H9 (cell line): ENCODE measurements at regions not wholly inside any gene's neighbourhood (a gene's known extent, or its start where the extent isn't known, plus 50 kb on each side); places are given as distances from the start of the nearest gene placed in this dataset.
A peak's percentile ranks its signal among the peaks of the same experiment; 100 is the strongest.

Source experiments
- DNase-seq: peaks from one replicate; pipeline ENCODE4 v3.0.0-alpha.2; 2017
- H2AFZ ChIP-seq: one replicate; pipeline ENCODE4 v1.6.1; 2013; ENCODE audit warnings: mild to moderate bottlenecking, low read length, control low read depth, moderate library complexity
- H2AK5ac ChIP-seq: 2 replicates; pipeline ENCODE4 v1.6.1; 2013; ENCODE audit warnings: low read length, control low read depth, mixed read lengths; ENCODE audit not compliant: insufficient read length
- H2BK120ac ChIP-seq: one replicate; pipeline ENCODE4 v1.6.1; 2013; ENCODE audit warnings: low read depth, mild to moderate bottlenecking, low read length, control low read depth, inconsistent platforms; ENCODE audit not compliant: poor library complexity, severe bottlenecking
- H2BK12ac ChIP-seq: 2 replicates; pipeline ENCODE4 v1.6.1; 2013; ENCODE audit warnings: low read length, control low read depth, mixed read lengths, low read depth; ENCODE audit not compliant: insufficient read length
- H2BK15ac ChIP-seq: 2 replicates; pipeline ENCODE4 v1.6.1; 2013; ENCODE audit warnings: low read depth, low read length, control low read depth
- H2BK20ac ChIP-seq: one replicate; pipeline ENCODE4 v1.6.1; 2013; ENCODE audit warnings: low read depth, mild to moderate bottlenecking, low read length, control low read depth, inconsistent platforms; ENCODE audit not compliant: poor library complexity, severe bottlenecking
- H2BK5ac ChIP-seq: 2 replicates; pipeline ENCODE4 v1.6.1; 2013; ENCODE audit warnings: low read length, control low read depth, mixed read lengths; ENCODE audit not compliant: insufficient read length
- H3K14ac ChIP-seq: 2 replicates; pipeline ENCODE4 v1.6.1; 2013; ENCODE audit warnings: low read length, control low read depth; ENCODE audit not compliant: insufficient read depth
- H3K18ac ChIP-seq: 2 replicates; pipeline ENCODE4 v1.6.1; 2013; ENCODE audit warnings: low read depth, mild to moderate bottlenecking, mixed read lengths, low read length, control low read depth; ENCODE audit not compliant: insufficient read length
- H3K23ac ChIP-seq: 2 replicates; pipeline ENCODE4 v1.6.1; 2013; ENCODE audit warnings: low read length, control low read depth, mixed read lengths, low read depth; ENCODE audit not compliant: insufficient read length
- H3K23me2 ChIP-seq: 2 replicates; pipeline ENCODE4 v1.6.1; 2013; ENCODE audit warnings: low read depth, mild to moderate bottlenecking, mixed read lengths, low read length, control low read depth; ENCODE audit not compliant: insufficient read length, poor library complexity, severe bottlenecking
- H3K27ac ChIP-seq: 2 replicates; pipeline ENCODE4 v1.5.1; 2013; ENCODE audit warnings: low read length, control low read depth, mixed read lengths, low read depth; ENCODE audit not compliant: insufficient read length
- H3K27me3 ChIP-seq: 2 replicates; pipeline ENCODE4 v1.6.1; 2013; ENCODE audit warnings: low read length, control low read depth, inconsistent platforms; ENCODE audit not compliant: insufficient read depth
- H3K4ac ChIP-seq: 2 replicates; pipeline ENCODE4 v1.6.1; 2013; ENCODE audit warnings: low read depth, mild to moderate bottlenecking, control low read depth, inconsistent platforms, low read length, moderate library complexity
- H3K4me1 ChIP-seq: 2 replicates; pipeline ENCODE4 v1.6.1; 2013; ENCODE audit warnings: low read length, control low read depth, inconsistent platforms; ENCODE audit not compliant: insufficient read depth
- H3K4me2 ChIP-seq: 2 replicates; pipeline ENCODE4 v1.6.1; 2013; ENCODE audit warnings: low read length, control low read depth, mixed read lengths; ENCODE audit not compliant: insufficient read length, insufficient read depth
- H3K56ac ChIP-seq: 2 replicates; pipeline ENCODE4 v1.6.1; 2013; ENCODE audit warnings: low read depth, mild to moderate bottlenecking, mixed read lengths, low read length, control low read depth; ENCODE audit not compliant: insufficient read length
- H3K79me1 ChIP-seq: 2 replicates; pipeline ENCODE4 v1.6.1; 2013; ENCODE audit warnings: low read depth, mild to moderate bottlenecking, moderate library complexity, low read length, control low read depth, inconsistent platforms; ENCODE audit not compliant: insufficient read depth, poor library complexity, severe bottlenecking
- H3K79me2 ChIP-seq: 2 replicates; pipeline ENCODE4 v1.6.1; 2013; ENCODE audit warnings: low read length, control low read depth, inconsistent platforms; ENCODE audit not compliant: insufficient read depth
- H3K9ac ChIP-seq: 2 replicates; pipeline ENCODE4 v1.6.1; 2013; ENCODE audit warnings: low read length, control low read depth, mixed read lengths; ENCODE audit not compliant: insufficient read length; ENCODE audit errors: extremely low read depth
- H3K9me3 ChIP-seq: one replicate; pipeline ENCODE4 v1.6.1; 2013; ENCODE audit warnings: low read depth, low read length, inconsistent platforms; ENCODE audit not compliant: control insufficient read depth
- H3T11ph ChIP-seq: one replicate; pipeline ENCODE4 v1.6.1; 2013; ENCODE audit warnings: mild to moderate bottlenecking, low read length, control low read depth, inconsistent platforms
- H4K20me1 ChIP-seq: one replicate; pipeline ENCODE4 v1.6.1; 2013; ENCODE audit not compliant: control insufficient read depth, insufficient read length, insufficient read depth
- H4K5ac ChIP-seq: 2 replicates; pipeline ENCODE4 v1.6.1; 2013; ENCODE audit warnings: low read depth, mild to moderate bottlenecking, mixed read lengths, low read length, control low read depth; ENCODE audit not compliant: insufficient read length
- H4K8ac ChIP-seq: replicated peaks from 2 replicates; pipeline ENCODE4 v1.6.1; 2013; ENCODE audit warnings: low read length, control low read depth, mixed read lengths, low read depth; ENCODE audit not compliant: insufficient read length
- H4K91ac ChIP-seq: 2 replicates; pipeline ENCODE4 v1.6.1; 2013; ENCODE audit warnings: low read depth, mild to moderate bottlenecking, moderate library complexity, mixed read lengths, low read length, control low read depth; ENCODE audit not compliant: insufficient read length
- H3K27ac Mint-ChIP-seq, 3 experiments: 2 replicates in 2 of 3; 3 replicates in 1 of 3; pipeline ENCODE4 v1.8.0; 2020 to 2021; ENCODE audit warnings: mixed read lengths in 3 of 3, mild to moderate bottlenecking in 1 of 3, moderate library complexity in 1 of 3
- H3K27me3 Mint-ChIP-seq: 2 replicates; pipeline ENCODE4 v1.8.0; 2021; ENCODE audit warnings: low read depth, mild to moderate bottlenecking, moderate library complexity, mixed read lengths
- H3K36me3 Mint-ChIP-seq, 3 experiments: 2 replicates in 2 of 3; 3 replicates in 1 of 3; pipeline ENCODE4 v1.8.0; 2020 to 2021; ENCODE audit warnings: low read depth in 3 of 3, mixed read lengths in 3 of 3; ENCODE audit not compliant: insufficient read depth in 1 of 3
- H3K4me1 Mint-ChIP-seq, 2 experiments: 2 replicates each; pipeline ENCODE4 v1.8.0; 2020; ENCODE audit warnings: mixed read lengths in 2 of 2
- H3K4me3 Mint-ChIP-seq, 2 experiments: 2 replicates in 1 of 2; 3 replicates in 1 of 2; pipeline ENCODE4 v1.8.0; 2020 to 2021; ENCODE audit warnings: mild to moderate bottlenecking in 2 of 2, mixed read lengths in 2 of 2, moderate library complexity in 1 of 2
- H3K9me3 Mint-ChIP-seq, 2 experiments: 2 replicates in 1 of 2; 3 replicates in 1 of 2; pipeline ENCODE4 v1.8.0; 2020; ENCODE audit warnings: mild to moderate bottlenecking in 2 of 2, mixed read lengths in 2 of 2, moderate library complexity in 1 of 2
- WGBS: extraction: QIAGEN DNeasy Blood & Tissue Kit; methylation state at CpG from one replicate; pipeline ENCODE4 v1.1.7; 2013; ENCODE audit warnings: missing lambda C conversion rate, low lambda C conversion rate, mixed read lengths; ENCODE audit not compliant: insufficient read length; ENCODE audit errors: extremely low coverage; 5-methylcytosine and 5-hydroxymethylcytosine counted together
- TF ChIP-seq, protein P1 (sequence below): fragments of 200-600 bp; sonication (generic); conservative IDR thresholded peaks from 3 replicates; pipeline ENCODE4 v1.8.0; 2021; ENCODE audit warnings: antibody characterized with exemption, mild to moderate bottlenecking

DNA sequence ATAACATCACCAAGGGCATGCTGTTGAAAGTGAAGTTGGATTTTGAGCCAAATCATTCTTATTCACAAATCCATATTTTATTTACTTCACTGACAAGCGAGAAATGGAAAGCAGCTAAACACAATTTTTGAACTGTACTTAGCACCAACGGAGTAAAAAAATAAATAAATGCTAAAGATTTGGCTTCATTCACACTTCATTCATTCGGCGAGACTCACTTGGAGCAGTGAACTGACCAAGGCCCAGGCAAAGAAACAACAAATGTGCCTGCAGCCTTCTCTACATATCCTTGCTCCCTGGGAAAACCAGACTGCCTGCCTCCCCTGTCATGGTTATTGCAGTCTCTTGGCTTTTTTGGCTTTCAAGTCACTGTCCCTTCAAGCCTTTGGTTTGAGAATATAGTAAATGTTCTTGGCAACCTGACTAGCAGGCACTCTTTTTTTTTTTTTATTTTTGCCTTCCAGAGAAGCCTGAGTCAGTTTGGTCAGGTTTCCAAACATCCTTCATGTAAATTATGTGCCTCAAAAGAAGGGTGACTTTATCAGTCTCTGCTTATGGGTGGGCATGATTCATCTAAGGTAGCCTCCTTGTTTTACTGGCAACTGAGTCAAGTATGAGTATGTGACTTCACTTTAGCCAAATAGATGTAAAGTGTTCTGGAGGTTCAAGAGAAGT is 177.6 kb upstream of the MEOX2 start:
- H3K79me1 ChIP-seq = no peaks in the 10 kb centered on the region
- H2AFZ ChIP-seq = no peak overlapping the region
- no peak overlapping the region for H3K4me2 ChIP-seq
- no peak overlapping the region for H2BK20ac ChIP-seq
- TF ChIP-seq, protein P1, sequence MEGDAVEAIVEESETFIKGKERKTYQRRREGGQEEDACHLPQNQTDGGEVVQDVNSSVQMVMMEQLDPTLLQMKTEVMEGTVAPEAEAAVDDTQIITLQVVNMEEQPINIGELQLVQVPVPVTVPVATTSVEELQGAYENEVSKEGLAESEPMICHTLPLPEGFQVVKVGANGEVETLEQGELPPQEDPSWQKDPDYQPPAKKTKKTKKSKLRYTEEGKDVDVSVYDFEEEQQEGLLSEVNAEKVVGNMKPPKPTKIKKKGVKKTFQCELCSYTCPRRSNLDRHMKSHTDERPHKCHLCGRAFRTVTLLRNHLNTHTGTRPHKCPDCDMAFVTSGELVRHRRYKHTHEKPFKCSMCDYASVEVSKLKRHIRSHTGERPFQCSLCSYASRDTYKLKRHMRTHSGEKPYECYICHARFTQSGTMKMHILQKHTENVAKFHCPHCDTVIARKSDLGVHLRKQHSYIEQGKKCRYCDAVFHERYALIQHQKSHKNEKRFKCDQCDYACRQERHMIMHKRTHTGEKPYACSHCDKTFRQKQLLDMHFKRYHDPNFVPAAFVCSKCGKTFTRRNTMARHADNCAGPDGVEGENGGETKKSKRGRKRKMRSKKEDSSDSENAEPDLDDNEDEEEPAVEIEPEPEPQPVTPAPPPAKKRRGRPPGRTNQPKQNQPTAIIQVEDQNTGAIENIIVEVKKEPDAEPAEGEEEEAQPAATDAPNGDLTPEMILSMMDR = no peak
- WGBS = no CpG with 5 or more reads among the region's 4 CpGs
- no peaks in the 10 kb centered on the region for H3K4me1 ChIP-seq
- no peak overlapping the region for H3K4me3 Mint-ChIP-seq
- H3K9ac ChIP-seq = no peak overlapping the region
- no peaks in the 10 kb centered on the region for H3K23me2 ChIP-seq
- peak overlapping the region in 1 of 3 experiments; percentile 25; a peak in 1 of 7 replicates for H3K27ac Mint-ChIP-seq
- no peak overlapping the region for H3K56ac ChIP-seq
- no peaks in the 10 kb centered on the region for H3K36me3 Mint-ChIP-seq
- H3K9me3 Mint-ChIP-seq = no peaks in the 10 kb centered on the region; a peak in 1 of 5 replicates
- no peaks in the 10 kb centered on the region for H3K79me2 ChIP-seq
- no peak for DNase-seq
- no peak overlapping the region for H4K5ac ChIP-seq
- H2AK5ac ChIP-seq = no peak overlapping the region
- H2BK120ac ChIP-seq = no peak overlapping the region
- H4K8ac ChIP-seq = no peak overlapping the region
- H3K27me3 ChIP-seq = no peaks in the 10 kb centered on the region
- H3K18ac ChIP-seq = no peak overlapping the region
- H2BK12ac ChIP-seq = no peak overlapping the region
- no peaks in the 10 kb centered on the region for H4K20me1 ChIP-seq
- H4K91ac ChIP-seq = no peak overlapping the region
- no peak overlapping the region for H3K23ac ChIP-seq
- H2BK5ac ChIP-seq = no peak overlapping the region
- no peak overlapping the region for H3K27ac ChIP-seq
- no peaks in the 10 kb centered on the region for H3K27me3 Mint-ChIP-seq
- no peak overlapping the region for H3K4ac ChIP-seq
- peaks cover 5 to 9% of the 10 kb centered on the region in 2 experiments for H3K4me1 Mint-ChIP-seq
- no peak overlapping the region for H2BK15ac ChIP-seq
- H3K14ac ChIP-seq = no peak overlapping the region
- H3T11ph ChIP-seq = no peak overlapping the region
- H3K9me3 ChIP-seq = no peaks in the 10 kb centered on the region
